H1 (cell line): ENCODE measurements at regions not wholly inside any gene's neighbourhood (a gene's known extent, or its start where the extent isn't known, plus 50 kb on each side); places are given as distances from the start of the nearest gene placed in this dataset.

Experiments used
- TAF1 ChIP-seq: IDR thresholded peaks from 2 replicates; pipeline ENCODE4 v1.6.1; 2011; ENCODE audit warnings: mild to moderate bottlenecking, low read depth, low read length
- TEAD4 ChIP-seq: IDR thresholded peaks from 2 replicates; pipeline ENCODE4 v1.6.1; 2012; ENCODE audit warnings: low read depth, low read length, inconsistent platforms, mixed read lengths
- ZNF274 ChIP-seq: IDR thresholded peaks from 2 replicates; pipeline ENCODE4 v1.7.0; 2012; ENCODE audit warnings: low read length, borderline replicate concordance; ENCODE audit errors: extremely low read depth
- TF ChIP-seq, protein P1 (sequence below), 3 experiments: IDR thresholded peaks; 1 replicate in 2 of 3; 2 replicates in 1 of 3; pipeline versions ENCODE4 v1.5.1 to v1.6.1; 2011; ENCODE audit warnings: low read length in 3 of 3, mild to moderate bottlenecking in 3 of 3, inconsistent platforms in 2 of 3, low read depth in 1 of 3, moderate library complexity in 1 of 3; ENCODE audit not compliant: insufficient read depth in 1 of 3; ENCODE audit errors: control extremely low read depth in 1 of 3
- TF ChIP-seq, protein P2 (sequence below): IDR thresholded peaks from 2 replicates; pipeline ENCODE4 v1.6.1; 2011; ENCODE audit warnings: low read depth, mild to moderate bottlenecking, low read length; ENCODE audit not compliant: insufficient read depth

DNA sequence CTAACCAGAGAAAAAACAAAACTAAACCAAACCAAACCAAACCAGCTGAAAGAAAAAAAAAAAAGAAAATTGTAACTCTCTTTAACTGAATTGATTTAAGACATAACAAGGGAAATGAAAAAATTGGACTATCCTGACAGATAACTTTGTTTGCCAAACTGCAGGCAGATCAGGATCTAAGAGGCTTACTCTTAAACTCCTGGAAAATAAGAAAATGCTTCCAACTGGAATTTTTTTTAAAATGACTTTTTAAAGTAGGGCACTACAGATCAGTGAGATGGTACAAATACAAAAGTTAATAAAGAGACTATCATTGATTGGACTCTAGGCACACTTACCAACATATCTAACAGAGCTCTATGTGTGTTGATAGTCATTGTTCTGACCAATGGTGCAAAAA, 125.5 kb upstream of the KCNJ16 start:
- TF ChIP-seq ZNF274: no peak
- TF ChIP-seq, protein P1, sequence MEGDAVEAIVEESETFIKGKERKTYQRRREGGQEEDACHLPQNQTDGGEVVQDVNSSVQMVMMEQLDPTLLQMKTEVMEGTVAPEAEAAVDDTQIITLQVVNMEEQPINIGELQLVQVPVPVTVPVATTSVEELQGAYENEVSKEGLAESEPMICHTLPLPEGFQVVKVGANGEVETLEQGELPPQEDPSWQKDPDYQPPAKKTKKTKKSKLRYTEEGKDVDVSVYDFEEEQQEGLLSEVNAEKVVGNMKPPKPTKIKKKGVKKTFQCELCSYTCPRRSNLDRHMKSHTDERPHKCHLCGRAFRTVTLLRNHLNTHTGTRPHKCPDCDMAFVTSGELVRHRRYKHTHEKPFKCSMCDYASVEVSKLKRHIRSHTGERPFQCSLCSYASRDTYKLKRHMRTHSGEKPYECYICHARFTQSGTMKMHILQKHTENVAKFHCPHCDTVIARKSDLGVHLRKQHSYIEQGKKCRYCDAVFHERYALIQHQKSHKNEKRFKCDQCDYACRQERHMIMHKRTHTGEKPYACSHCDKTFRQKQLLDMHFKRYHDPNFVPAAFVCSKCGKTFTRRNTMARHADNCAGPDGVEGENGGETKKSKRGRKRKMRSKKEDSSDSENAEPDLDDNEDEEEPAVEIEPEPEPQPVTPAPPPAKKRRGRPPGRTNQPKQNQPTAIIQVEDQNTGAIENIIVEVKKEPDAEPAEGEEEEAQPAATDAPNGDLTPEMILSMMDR (IDR thresholded peaks at IDR 0.05; ENCODE audit: control extremely low read depth in 1 of 3, insufficient read depth in 1 of 3, low read depth in 1 of 3, low read length in 3 of 3): no peak
- no peak for TF ChIP-seq TEAD4
- TF ChIP-seq, protein P2, sequence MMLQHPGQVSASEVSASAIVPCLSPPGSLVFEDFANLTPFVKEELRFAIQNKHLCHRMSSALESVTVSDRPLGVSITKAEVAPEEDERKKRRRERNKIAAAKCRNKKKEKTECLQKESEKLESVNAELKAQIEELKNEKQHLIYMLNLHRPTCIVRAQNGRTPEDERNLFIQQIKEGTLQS: no peak
- no peak for TF ChIP-seq TAF1
